Calu3 (cell line): ENCODE measurements at regions not wholly inside any gene's neighbourhood (a gene's known extent, or its start where the extent isn't known, plus 50 kb on each side); places are given as distances from the start of the nearest gene placed in this dataset.

ENCODE experiments used
- BruUV-seq: library from RNA; stranded (reverse); fragments of 400-500 nt; replicated peaks from 2 replicates; lab custom pipeline; 2021; lab: Mats Ljungman, UMichigan
- CTCF ChIA-PET: fragments of 300-600 bp; sonication (Branson Sonifier 250); formaldehyde crosslinking; loops from one replicate; lab custom pipeline; 2022; ENCODE audit warnings: antibody characterized with exemption; lab: Charles Lee
- DNase-seq: peaks from one replicate; pipeline ENCODE4 v3.0.0; 2022
- H3K27ac Mint-ChIP-seq: one replicate; pipeline ENCODE4 v1.8.0; 2022; ENCODE audit warnings: mixed read lengths; ENCODE audit not compliant: unreplicated experiment
- H3K27me3 Mint-ChIP-seq: one replicate; pipeline ENCODE4 v1.8.0; 2022; ENCODE audit warnings: mixed read lengths; ENCODE audit not compliant: unreplicated experiment
- H3K36me3 Mint-ChIP-seq: one replicate; pipeline ENCODE4 v1.8.0; 2022; ENCODE audit warnings: mild to moderate bottlenecking, moderate library complexity, mixed read lengths; ENCODE audit not compliant: insufficient read depth, unreplicated experiment
- H3K4me1 Mint-ChIP-seq: one replicate; pipeline ENCODE4 v1.8.0; 2022; ENCODE audit warnings: mild to moderate bottlenecking, low read depth, mixed read lengths; ENCODE audit not compliant: unreplicated experiment
- H3K4me3 Mint-ChIP-seq: one replicate; pipeline ENCODE4 v1.8.0; 2022; ENCODE audit warnings: mild to moderate bottlenecking, low read depth, moderate library complexity, mixed read lengths; ENCODE audit not compliant: unreplicated experiment
- H3K9me3 Mint-ChIP-seq: one replicate; pipeline ENCODE4 v1.8.0; 2022; ENCODE audit warnings: low read depth, mixed read lengths; ENCODE audit not compliant: unreplicated experiment
- intact Hi-C: fragments of 100-400 bp; cut with micrococcal nuclease; formaldehyde crosslinking; loops from one replicate; pipeline ENCODE4 v1.10.0; 2022; ENCODE audit not compliant: unreplicated experiment
- TF ChIP-seq, protein P1 (sequence below): fragments of 200-600 bp; IDR thresholded peaks from one replicate; pipeline ENCODE4 v1.8.0; 2022; ENCODE audit warnings: antibody characterized with exemption; ENCODE audit not compliant: unreplicated experiment

DNA sequence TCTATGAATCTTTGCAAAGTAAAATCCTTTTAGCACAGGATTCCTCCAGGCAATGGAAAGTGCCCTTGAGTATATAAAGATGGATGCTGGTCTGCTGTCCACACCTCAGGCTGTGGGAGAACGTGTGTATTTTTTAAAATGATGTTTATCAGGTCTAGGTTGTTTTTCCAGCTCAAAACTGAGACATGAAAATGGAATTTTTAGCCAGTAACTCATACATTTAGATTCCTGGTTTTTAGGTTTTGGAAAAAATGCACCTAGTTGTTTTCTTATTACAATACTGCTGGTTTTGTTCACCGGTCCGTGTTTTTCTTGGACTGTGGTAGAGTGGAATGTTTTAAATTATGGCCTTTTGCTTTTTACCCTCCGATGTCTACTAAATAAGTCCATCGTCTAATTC, 554.7 kb downstream of the SOX6 start:
- H3K4me1 Mint-ChIP-seq, result peaks cover 17% of the 10 kb centered on the region
- CTCF ChIA-PET, result interaction anchor here (0.6 to 1.2 kb wide), 2 partner anchors 19 to 1311 kb away, joined by 4 read pairs; no protein-coding TSS in a partner anchor
- TF ChIP-seq, protein P1, sequence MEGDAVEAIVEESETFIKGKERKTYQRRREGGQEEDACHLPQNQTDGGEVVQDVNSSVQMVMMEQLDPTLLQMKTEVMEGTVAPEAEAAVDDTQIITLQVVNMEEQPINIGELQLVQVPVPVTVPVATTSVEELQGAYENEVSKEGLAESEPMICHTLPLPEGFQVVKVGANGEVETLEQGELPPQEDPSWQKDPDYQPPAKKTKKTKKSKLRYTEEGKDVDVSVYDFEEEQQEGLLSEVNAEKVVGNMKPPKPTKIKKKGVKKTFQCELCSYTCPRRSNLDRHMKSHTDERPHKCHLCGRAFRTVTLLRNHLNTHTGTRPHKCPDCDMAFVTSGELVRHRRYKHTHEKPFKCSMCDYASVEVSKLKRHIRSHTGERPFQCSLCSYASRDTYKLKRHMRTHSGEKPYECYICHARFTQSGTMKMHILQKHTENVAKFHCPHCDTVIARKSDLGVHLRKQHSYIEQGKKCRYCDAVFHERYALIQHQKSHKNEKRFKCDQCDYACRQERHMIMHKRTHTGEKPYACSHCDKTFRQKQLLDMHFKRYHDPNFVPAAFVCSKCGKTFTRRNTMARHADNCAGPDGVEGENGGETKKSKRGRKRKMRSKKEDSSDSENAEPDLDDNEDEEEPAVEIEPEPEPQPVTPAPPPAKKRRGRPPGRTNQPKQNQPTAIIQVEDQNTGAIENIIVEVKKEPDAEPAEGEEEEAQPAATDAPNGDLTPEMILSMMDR, result no peak
- H3K27me3 Mint-ChIP-seq, result no peaks in the 10 kb centered on the region
- H3K9me3 Mint-ChIP-seq, result no peaks in the 10 kb centered on the region
- no TSS peak for BruUV-seq
- H3K4me3 Mint-ChIP-seq, result no peak overlapping the region
- no peak overlapping the region for H3K27ac Mint-ChIP-seq
- no peaks in the 10 kb centered on the region for H3K36me3 Mint-ChIP-seq
- intact Hi-C loops, result no loop called here
- DNase-seq, result no peak

- Mint-ChIP-seq H3K9me3 (no peaks in the 10 kb centered on the region), H3K4me3 (no peak overlapping the region), H3K27me3 (no peaks in the 10 kb centered on the region), H3K27ac (no peak overlapping the region), H3K4me1 (peaks cover 6% of the 10 kb centered on the region), H3K36me3 (no peaks in the 10 kb centered on the region)
- no TSS peak for BruUV-seq
- intact Hi-C loops, result no loop called here
- DNase-seq, result no peak
- TF ChIP-seq, protein P1, result no peak
- CTCF ChIA-PET, result no interaction called here
Observed at GRCh38 chr11:15805726-15806125, 550.6 kb downstream of the SOX6 start.

DNA sequence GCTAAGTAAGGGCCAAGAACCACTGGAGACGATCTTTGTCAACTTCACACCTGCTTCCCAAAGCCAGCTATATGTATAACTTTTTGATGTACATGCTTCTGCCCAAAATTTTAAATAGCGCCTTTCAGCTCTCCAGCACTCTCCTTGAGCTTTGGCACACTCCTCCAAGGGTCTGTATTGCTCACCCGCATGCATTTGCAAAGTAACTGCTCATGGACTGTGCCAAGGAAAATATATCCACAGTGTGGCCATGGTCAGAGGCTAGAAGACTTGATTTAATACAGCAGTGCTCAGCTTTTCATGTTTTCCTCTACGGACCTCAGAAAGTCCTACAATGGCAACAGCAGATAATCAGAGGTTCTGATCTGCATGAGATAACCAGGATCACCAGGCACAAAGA, 550.1 kb downstream of the SOX6 start:
- Mint-ChIP-seq H3K4me1 (peaks cover under 1% of the 10 kb centered on the region), H3K27me3 (no peaks in the 10 kb centered on the region), H3K27ac (no peak overlapping the region), H3K9me3 (no peaks in the 10 kb centered on the region), H3K4me3 (no peak overlapping the region), H3K36me3 (no peaks in the 10 kb centered on the region)
- DNase-seq, result no peak
- intact Hi-C loops, result no loop called here
- BruUV-seq, result no TSS peak
- TF ChIP-seq, protein P1, result no peak
- CTCF ChIA-PET, result no interaction called here

- BruUV-seq, result no TSS peak
- no peaks in the 10 kb centered on the region for H3K4me1 Mint-ChIP-seq
- H3K27ac Mint-ChIP-seq, result no peak overlapping the region
- no peaks in the 10 kb centered on the region for H3K9me3 Mint-ChIP-seq
- no peaks in the 10 kb centered on the region for H3K36me3 Mint-ChIP-seq
- TF ChIP-seq, protein P1, result no peak
- CTCF ChIA-PET, result no interaction called here
- intact Hi-C loops, result no loop called here
- no peak for DNase-seq
- no peak overlapping the region for H3K4me3 Mint-ChIP-seq
- no peaks in the 10 kb centered on the region for H3K27me3 Mint-ChIP-seq
Observed at GRCh38 chr11:15807827-15808226, 548.5 kb downstream of the SOX6 start.
